ENCODE measurements at regions not wholly inside any gene's neighbourhood (a gene's known extent, or its start where the extent isn't known, plus 50 kb on each side); places are given as distances from the start of the nearest gene placed in this dataset.
"Not testable (repeated sequence)": the region's sequence is repeated elsewhere in the genome, so short reads cannot be mapped to it uniquely, and the experiment has no call there.

DNA sequence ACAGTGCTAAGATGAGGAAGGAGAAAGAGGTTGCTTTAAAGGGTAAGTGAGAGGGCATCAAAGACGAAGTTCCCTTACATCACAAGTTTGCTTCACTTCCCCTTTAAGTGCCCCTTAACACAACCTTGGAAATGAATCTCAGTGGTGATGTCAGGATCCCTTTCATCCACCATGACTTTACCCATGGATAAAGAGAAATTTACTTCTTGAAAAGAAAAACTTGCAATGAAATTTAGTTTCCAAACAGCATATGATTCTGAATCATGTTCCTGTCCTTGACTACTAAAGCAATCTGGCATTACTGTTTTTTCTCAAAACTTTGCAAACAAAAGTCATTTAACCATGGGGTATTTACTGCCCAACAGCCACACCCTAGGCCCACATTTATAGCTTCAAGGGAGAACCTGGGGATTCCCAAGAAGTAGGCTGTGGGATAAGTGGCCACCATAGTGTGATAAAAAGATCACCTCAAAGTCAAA lies 135.9 kb downstream of the ITGB8 start:
- no peak for DNase-seq

DNA sequence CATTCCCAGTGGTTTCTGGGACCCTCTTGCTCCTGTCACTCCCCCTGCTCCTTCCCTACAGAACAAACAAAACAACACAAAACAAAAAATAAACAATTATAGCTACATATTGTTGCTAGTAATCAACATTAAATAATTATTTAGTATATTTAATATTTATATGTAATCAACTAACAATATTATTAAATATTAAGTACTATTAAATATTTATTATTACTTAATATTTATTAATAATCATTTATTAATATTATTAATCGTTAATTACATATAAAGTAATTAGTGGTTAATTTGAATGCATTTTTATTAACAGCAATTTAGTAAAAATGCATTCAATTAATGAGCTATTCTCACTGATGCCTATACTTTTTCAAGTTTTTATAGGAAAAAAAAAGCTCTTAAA lies 139.4 kb downstream of the ITGB8 start:
- no peak for DNase-seq

DNA sequence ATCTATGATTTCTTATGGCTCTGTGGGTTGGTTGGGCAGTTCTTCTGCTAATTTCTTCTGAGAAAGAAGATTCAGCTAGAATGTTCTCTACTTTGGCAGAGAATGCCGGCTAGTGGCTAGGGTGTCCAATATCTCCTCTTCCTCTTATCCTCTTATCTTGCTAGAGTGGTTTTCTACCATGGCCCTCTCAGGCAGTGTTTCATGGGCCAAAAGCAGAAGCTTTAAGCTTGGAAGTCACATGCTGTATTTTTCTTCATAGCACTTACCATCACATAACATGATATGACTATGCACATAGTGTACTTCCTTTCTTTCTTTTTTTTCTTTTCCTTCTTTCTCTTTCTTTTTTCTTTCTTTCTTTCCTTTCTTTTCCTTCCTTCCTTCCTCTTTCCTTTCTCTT lies 140.0 kb downstream of the ITGB8 start:
- DNase-seq, result no peak

DNA sequence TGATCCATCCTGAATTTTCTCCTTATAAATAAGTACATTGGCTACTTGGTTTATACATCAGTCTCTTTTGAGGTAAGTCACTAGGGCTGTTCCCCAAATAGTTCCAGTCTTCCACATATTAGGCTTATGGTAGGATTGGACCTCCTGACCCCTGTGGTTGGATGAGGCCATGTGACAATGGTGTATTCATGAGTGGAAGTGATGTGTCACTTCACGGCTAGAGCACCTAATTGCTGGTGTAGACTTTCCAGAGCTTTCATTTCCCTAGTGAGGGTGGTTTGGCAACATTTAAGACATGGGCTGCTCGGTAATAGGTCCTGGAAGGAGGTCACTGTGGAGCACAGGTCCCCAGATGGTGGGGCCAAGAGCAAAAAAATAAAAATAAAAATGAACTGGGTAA lies 141.2 kb upstream of the ABCB5 start:
- DNase-seq, result no peak

DNA sequence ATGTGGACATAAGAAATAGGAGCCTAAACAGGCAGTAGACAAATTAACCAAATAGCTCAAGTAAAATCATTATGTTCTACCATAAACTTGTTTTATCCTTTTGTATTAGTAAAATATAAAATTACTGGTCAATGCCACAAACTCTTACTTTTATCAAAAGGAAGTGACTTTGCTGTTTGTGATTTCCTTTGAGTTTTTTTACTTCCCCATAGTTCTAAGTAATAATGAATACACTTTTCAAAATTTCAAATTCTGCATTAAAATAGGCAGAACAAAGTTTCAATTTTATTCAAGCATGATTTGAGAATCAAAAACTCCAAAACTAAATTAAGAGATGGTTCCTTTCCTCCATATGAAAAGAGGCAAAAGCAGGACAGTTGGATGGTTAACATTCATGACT lies 139.7 kb upstream of the ABCB5 start:
- DNase-seq, result no peak

DNA sequence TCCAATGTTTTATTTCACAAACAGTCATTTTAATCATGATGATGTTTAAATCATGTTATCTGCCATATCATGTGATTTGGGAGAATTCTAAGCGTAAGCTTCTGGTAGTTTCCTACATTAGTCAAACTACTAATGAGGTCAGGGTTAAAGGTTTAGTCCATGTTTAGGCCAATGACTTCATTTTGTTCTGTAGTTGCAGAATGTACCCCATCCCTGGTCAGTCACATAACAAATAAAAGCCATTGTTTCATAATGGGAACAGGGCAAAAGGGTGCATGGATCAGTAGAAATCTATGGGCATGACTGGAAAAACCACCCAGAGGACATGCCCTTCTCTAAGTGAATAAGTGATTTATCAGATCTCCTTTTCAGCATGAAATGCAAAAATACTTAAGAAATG lies 138.4 kb upstream of the ABCB5 start:
- DNase-seq, result no peak

DNA sequence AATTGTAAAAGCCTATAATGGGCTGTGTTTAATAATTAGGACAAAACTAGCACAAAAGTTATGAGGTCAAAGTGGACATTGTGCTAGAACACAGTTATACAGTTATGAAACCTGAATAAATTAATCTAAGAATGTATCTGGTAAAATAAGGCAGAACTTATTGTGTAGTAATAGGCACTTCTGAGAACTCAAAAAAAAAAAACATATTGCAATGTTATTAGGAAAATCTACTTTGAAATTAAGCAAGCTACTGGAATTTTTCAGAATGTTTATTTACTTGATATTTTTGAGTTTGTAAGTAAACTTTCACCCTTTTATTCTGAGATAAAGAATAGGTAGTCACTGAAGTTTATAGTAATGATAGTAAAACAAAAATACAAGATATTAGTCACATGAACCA lies 135.8 kb upstream of the ABCB5 start:
- DNase-seq, result no peak

DNA sequence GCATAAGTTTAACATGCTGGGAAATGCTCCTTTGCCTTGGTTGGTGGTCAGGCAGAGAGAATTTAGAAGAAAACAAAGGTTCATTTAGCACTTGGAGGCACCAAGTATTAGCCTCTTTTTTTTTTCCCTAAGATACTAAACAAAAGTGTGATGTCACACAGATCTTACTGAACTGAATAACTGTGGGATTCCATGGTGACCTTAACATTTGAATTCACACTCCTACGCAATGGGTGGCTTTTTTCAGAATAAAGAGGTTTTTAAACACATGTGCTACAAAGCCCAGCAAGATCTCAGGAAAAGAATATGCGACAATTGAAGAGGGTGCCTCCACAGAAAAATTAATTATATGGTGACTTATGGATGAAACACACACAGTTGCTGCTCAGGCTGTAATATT lies 133.4 kb upstream of the ABCB5 start:
- DNase-seq, result no peak

DNA sequence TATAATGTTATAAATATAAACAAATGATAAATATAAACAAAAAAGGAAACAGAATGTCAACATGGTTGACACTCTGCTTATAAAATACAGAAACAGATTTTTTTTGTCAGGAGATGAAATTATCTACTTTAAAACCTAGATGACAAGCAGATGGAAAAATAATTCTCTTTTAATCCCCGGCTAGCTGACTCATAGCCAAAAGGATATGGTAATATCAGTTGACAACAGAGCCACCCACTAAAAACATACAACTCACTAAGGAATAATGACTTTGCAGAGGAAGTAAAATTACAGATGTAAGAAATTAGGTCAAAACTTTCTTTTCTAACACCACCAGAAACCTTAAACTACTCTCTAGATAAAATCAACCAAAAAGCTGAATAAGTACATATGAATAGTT lies 131.1 kb upstream of the ABCB5 start:
- DNase-seq, result no peak

DNA sequence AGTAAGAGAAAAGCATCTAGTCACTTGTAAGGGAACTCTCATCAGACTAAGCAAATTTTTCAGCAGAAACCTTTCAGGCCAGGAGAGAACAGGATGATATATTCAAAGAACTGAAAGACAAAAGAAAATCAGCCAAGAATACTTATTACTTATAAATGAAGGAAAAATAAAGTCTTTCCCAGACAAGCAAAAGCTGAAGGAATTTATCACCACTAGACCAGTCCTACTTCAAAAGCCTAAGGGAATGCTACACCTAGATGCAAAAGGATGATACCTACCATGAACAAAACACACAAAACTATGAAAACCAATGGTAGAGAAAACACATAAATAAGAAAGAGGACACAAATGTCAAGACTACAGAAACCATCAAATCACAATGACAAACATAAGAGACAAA lies 126.6 kb upstream of the ABCB5 start:
- no peak for DNase-seq

DNA sequence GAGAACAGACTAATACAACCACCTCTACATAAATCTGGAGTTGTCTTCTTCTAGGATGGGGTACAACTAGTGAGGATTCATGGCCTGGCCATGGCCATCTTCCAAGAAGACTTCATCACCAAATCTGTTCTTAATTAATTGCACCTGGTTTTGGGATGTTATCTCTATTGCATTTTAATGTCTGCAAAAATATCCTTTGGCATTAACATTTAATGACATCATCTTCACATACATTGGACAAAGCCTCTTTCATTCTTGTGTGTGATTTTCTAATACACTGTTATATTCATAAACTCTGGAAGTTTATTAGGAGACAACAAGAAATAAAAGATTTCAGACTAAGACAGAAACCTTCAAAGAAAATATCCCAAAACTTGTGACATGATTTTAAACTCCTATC lies 124.2 kb upstream of the ABCB5 start:
- DNase-seq, result no peak

DNA sequence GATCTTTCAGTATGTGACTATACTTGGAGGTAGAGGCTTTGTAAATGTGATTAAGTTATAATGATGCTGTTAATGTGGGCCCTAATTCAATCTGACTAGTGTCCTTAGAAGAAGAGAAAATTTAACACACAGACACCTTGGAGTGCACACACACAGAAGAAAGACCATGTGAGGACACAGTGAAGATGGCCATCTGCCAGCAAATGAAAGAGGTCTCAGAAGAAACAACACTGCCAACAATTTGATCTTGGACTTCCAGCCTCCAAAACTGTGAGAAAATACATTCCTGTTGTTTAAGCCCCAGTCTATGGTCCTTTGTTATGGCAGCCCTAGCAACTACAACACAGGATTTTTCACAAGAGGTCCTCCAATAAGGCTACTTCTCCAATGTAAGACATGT lies 120.9 kb upstream of the ABCB5 start:
- no peak for DNase-seq

DNA sequence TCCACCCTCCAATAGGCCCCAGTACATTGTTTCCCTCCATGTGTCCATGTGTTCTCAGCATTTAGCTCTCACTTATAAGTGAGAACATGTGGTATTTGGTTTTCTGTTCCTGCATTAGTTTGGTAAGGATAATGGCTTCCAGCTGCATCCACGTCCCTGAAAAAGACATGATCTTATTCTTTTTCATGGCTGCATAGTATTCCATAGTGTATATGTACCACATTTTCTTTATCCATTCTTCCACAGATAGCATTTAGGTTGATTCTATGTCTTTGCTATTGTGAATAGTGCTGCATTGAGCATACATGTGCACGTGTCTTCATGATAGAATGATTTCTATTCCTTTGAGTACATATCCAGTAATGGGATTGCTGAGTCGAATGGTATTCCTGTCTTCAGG lies 114.0 kb upstream of the ABCB5 start:
- DNase-seq, result not testable (repeated sequence)

DNA sequence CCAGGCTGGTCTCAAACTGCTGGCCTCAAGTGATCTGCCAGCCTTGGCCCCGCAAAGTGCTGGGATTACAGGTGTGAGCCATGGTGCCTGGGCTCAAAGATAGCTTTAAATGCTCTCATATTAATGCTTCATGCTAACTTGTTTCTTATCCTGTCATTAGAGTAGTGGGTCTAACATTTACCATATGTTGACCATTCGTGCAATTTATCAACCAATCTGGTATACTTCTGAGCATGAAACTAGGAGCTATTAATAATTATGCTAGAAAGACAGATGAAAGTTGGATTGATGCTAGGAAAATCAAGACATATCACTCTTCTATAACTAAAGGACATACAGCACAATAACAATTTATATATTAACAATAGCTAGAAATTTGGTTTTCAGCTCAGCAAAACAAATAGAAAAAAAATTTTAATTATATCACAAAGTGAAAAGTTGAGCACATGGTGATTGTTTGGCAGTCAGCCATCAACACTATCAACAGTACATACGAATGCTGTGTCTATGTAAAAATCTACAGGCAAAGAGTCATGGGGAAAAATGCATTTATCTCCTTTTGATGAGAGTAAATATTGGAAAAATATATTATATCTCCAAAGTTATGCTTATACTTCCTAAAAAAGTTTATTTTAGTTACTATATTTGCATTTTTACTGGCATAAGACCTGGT lies 112.1 kb upstream of the ABCB5 start:
- no peak for DNase-seq

DNA sequence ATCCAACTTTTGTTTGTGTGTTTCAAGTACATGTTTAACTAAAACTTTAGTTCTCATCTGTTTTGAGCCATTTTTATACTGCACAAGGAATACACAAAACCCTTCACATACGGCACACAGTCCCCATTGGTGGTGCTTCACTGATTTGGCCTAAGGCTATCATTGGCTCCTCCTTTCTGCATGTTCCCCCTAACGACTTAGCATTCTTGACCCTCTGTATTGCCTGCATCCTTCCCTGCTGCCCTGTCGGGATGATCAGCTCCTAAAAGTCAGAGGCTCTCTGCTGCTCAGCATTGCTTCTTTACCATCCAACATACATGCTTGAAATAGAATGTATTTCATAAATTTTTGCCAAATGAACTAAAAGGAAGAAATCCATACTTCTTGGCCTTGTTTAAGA lies 111.4 kb upstream of the ABCB5 start:
- no peak for DNase-seq

DNA sequence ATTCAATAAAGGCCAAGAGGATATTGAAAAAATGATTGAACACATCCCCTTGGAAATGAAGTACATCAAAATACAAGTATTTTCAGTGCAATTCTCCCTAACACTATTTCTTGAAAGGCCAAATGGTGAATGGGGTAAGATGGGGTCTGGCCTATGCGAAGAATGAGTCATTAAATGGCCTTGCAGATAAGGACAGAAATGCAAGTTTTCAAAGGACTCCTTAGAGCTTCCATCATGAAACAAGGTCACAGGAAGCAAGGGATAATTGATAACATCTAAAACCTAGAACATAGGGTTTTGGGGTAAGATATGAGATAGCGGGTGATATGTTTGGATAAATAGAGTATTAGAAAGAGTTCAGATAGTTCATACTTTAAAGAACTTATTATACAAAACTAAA lies 109.3 kb upstream of the ABCB5 start:
- DNase-seq, result no peak

DNA sequence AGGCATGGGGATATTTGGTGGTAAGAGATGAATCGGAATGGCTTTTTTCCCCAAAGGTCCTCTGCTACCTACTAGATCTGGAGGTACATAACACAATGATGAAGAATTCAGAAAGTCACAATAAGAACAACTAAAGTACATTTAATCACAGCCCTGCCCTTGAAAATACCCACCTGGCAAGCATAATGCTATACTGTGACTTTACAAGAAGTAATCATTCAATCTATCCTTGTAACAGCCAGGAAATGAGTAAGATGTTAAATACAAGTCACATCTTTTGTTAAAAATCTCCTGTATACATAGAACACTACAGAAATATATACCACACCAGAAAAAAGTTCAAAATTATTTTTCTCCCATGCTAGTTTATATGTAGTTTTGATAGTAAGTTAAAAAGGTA lies 108.3 kb upstream of the ABCB5 start:
- DNase-seq, result no peak

DNA sequence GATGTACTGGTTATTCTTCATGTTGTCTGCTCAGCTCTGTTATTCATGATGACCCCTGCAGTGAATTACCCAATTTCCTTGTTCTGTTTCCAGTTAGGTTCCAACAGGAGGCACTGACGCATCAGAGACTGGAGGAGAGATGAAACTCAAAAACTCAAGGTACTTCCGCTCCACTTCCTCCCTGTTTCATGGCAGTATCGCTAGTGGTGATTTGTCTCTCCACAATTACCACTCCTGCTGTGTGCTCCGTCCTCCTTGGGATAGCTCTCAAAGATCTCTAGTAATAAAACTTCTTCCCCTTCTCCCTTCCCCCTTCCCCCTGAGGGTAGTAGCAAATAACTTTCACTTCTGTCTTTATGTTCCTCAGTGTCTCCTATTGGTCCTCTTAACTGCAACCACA lies 107.4 kb upstream of the ABCB5 start:
- no peak for DNase-seq

DNA sequence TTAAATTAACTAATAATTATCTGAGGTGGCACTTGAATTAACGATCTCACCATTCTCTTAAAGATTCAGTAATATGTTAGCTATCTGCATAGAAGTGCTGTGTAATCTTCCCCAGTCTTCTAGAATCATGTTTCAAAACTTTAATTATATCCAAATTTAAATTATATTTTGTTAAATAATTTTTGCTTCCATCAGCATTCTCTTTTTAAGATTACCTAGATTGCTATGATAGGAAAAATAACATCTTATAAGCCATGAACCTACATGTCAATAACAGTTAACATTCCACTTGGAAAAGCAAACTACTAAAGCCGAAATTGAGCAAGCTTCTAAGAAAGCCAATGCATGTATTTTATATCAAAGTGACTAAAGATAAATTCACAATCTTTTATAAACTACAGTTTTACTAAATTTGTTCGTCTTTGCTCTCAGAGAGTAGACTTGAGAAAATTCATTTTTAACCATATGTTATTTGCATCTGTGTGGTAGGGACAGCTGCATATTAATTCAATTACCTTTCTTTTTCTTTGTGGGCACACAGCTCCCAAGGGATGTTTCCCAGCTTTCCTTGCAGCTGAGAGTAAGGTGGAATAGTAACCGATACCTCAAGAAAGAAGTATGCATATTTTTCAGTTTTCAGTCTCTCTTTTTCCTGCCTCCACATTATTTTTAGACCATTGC lies 105.4 kb upstream of the ABCB5 start:
- no peak for DNase-seq

DNA sequence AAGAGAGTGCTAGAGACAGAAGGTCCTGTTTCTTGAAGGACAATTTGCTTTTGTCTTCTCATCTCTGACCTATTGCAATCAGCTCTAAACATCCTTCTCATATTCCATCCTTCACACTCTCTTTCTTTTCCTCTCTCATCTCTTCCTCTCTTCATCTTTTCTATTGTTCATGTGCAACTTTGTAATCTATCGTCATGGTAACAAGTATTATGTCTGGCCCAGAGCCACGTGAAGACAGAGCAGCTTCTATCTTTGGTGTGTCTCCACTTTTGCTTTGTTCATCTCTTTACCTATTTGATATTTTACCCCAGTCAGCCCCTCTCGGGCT lies 104.9 kb upstream of the ABCB5 start:
- no peak for DNase-seq

DNA sequence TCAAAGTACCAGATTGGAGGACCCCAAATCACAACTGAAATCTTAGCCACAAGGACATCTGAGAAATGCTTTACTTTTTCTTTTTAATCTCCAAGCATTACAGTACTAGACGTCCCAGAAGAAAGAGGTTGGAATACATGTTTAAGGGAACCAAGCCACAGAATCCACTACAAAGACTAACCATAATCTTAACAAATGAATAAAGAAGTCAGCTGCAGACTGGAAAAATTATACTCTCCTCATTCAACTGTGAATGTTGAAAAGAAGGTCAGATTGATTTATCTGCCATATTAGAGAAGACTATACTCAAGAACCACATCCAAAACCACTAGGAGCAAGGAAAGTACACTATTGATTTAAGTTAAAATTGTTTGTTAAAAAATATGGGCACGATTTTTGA lies 102.1 kb upstream of the ABCB5 start:
- DNase-seq, result no peak

DNA sequence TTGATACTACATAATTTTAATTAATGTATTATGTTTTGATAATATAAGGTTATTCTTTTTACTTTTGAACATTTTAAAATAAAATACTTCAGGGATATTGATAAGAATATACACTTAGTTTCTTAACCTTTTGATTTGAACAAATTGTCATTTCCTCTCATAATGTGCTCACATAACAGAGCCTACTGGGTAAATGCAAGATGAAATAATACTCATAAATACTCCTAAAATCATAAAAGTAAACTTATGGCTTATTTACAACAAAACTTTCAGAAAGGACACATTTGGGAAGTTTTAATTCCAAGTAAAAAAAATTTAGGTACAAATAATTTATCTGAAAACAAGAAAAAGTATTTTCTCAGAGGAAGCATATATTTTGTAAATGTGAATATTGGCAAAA lies 101.6 kb upstream of the ABCB5 start:
- no peak for DNase-seq

DNA sequence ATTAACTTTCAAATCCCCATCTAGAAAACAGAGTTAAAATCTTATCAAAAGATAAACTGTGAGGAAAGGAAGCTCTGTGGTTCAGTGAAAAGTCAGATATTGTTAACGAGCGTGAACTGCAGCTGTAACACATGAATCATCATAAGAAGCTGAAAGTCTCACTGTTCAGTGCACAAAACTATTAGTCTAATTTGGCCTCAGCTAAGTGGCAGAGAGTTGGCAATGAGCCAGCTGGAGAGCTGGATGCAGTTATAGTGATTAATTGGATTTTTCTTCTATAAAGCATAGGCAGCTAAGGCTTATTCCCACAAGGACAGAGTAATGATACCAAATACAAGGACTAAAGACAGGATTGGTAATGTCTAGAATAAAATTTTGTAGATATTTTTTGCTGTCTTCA lies 101.1 kb upstream of the ABCB5 start:
- no peak for DNase-seq

DNA sequence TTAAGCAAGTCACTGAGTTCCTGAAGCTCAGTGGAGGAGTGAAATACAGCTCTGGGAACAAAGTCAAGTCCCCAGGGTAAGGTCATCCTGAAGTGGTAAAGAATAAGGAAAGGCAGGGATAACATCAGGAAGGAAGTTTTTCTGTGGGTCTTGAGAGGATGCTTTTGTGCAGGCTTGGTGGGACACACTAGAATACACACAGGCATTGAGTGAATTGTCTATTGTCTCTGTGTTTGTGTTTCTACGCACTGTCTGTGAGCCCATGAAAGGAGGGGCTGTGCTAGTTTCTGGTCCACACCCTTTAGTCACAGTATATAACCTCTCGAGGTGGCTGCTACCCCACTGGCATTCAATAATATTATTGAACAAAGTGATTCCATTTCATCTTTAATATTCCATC lies 95.8 kb upstream of the ABCB5 start:
- DNase-seq, result no peak

DNA sequence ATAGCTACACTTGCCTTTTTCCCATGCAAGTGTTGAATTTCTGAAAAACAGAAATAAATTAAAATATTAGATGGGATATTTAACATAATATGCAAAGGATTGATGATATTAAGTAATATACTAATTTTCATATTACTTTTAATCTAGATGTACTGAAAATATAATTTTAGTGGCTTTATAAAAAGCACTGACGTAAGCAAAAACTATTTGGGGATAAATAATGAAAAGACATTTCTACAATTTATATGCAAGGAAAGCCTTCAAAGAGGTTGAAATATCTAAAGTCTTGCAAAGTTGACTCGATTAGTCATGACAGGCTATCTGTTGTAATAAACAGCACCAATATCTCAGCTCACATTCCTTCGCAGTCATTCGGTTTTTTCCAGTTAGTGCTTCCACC lies 94.9 kb upstream of the ABCB5 start:
- DNase-seq, result no peak

Measured in T-helper 1 cell (primary cell).